ENCODE measurements at regions not wholly inside any gene's neighbourhood (a gene's known extent, or its start where the extent isn't known, plus 50 kb on each side); places are given as distances from the start of the nearest gene placed in this dataset.

DNA sequence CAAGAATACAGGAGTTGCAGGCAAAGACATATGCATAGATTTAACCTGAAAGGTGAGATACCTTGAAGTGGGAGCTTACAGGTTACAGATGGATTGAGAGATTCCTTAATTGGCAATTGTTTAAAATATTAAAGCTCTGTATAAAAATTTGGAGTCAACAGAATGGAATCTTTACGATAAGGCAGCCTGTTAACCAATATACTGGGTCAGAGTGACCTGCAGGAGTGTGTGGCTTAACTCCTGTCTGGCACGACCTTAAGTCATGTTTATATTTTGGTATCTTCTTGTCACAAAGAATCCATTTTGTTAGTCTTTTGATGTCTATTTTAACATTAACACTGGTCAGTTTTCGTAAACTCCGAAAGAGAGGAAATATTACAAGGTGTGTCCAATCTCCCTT lies 1058.2 kb upstream of the CRIM1 start:
- H3K9me3 ChIP-seq (replicated peaks; ENCODE audit: control insufficient read depth, insufficient read depth, low read length), result no peaks in the 10 kb centered on the region
- no peaks in the 10 kb centered on the region for H3K79me2 ChIP-seq (ENCODE audit: control insufficient read depth, insufficient read depth, low read length)
- BruUV-seq (replicated peaks), result no TSS peak
- no peaks in the 10 kb centered on the region for H3K4me1 ChIP-seq (ENCODE audit: control insufficient read depth, insufficient read depth, low read length)
- H4K20me1 ChIP-seq (ENCODE audit: control insufficient read depth, insufficient read depth), result no peaks in the 10 kb centered on the region
- WGBS (ENCODE audit: insufficient coverage, insufficient replicate concordance, low lambda C conversion rate, missing lambda C conversion rate), result 33% methylated on average over 4 of the region's 4 CpGs
- H2AFZ ChIP-seq (ENCODE audit: control insufficient read depth, low read depth, low read length), result no peak overlapping the region
- intact Hi-C loops (cut with micrococcal nuclease; ENCODE audit: unreplicated experiment), result no loop called here
- H3K27ac ChIP-seq (ENCODE audit: control insufficient read depth, insufficient read depth), result no peak overlapping the region
- in situ Hi-C loops (cut with MboI), result no loop called here
- no peak overlapping the region for H3K9ac ChIP-seq (ENCODE audit: control insufficient read depth, insufficient read depth, low read length)
- no peaks in the 10 kb centered on the region for H3K36me3 ChIP-seq (ENCODE audit: control insufficient read depth in 2 of 2, insufficient read depth in 2 of 2, low read length in 1 of 2)
- SMC1A ChIA-PET (ENCODE audit: uncharacterized antibody, unreplicated experiment), result no interaction called here
- H3K27me3 ChIP-seq (replicated peaks in 1 of 2; ENCODE audit: control insufficient read depth in 2 of 2, insufficient read depth in 2 of 2, low read length in 1 of 2), result no peaks in the 10 kb centered on the region
- RAD21 ChIA-PET (ENCODE audit: unreplicated experiment), result no interaction called here
- no peak overlapping the region for H3K4me3 ChIP-seq
- POLR2A ChIA-PET, result interaction anchor here (0.6 kb wide), 1 partner anchor 24 kb away, joined by 3 read pairs; no protein-coding TSS in a partner anchor
- FAIRE-seq, result no peak
- CTCF ChIA-PET, result no interaction called here
- no peak for DNase-seq (ENCODE audit: low read depth, low spot score)
- no peak for TF ChIP-seq NFYB (IDR thresholded peaks at IDR 0.05; ENCODE audit: insufficient read depth, low read depth, low read length)
- no peak for TF ChIP-seq RELB (IDR thresholded peaks at IDR 0.05; ENCODE audit: low read depth)
- no peak for TF ChIP-seq ZNF274 (IDR thresholded peaks at IDR 0.05; ENCODE audit: insufficient read depth, insufficient read length)
- TF ChIP-seq POLR2AphosphoS5 (IDR thresholded peaks at IDR 0.05; ENCODE audit: low read length), result no peak
- no peak for TF ChIP-seq FOXK2 (IDR thresholded peaks at IDR 0.05)
- TF ChIP-seq FOS (IDR thresholded peaks at IDR 0.05; ENCODE audit: borderline replicate concordance, extremely low read depth, insufficient read length), result no peak
- TF ChIP-seq HDGF (IDR thresholded peaks at IDR 0.05), result no peak
- TF ChIP-seq BACH1 (IDR thresholded peaks at IDR 0.05; ENCODE audit: borderline replicate concordance), result no peak
- TF ChIP-seq, protein P1, sequence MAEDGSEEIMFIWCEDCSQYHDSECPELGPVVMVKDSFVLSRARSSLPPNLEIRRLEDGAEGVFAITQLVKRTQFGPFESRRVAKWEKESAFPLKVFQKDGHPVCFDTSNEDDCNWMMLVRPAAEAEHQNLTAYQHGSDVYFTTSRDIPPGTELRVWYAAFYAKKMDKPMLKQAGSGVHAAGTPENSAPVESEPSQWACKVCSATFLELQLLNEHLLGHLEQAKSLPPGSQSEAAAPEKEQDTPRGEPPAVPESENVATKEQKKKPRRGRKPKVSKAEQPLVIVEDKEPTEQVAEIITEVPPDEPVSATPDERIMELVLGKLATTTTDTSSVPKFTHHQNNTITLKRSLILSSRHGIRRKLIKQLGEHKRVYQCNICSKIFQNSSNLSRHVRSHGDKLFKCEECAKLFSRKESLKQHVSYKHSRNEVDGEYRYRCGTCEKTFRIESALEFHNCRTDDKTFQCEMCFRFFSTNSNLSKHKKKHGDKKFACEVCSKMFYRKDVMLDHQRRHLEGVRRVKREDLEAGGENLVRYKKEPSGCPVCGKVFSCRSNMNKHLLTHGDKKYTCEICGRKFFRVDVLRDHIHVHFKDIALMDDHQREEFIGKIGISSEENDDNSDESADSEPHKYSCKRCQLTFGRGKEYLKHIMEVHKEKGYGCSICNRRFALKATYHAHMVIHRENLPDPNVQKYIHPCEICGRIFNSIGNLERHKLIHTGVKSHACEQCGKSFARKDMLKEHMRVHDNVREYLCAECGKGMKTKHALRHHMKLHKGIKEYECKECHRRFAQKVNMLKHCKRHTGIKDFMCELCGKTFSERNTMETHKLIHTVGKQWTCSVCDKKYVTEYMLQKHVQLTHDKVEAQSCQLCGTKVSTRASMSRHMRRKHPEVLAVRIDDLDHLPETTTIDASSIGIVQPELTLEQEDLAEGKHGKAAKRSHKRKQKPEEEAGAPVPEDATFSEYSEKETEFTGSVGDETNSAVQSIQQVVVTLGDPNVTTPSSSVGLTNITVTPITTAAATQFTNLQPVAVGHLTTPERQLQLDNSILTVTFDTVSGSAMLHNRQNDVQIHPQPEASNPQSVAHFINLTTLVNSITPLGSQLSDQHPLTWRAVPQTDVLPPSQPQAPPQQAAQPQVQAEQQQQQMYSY (CRISPR knock-in tag; IDR thresholded peaks at IDR 0.05), result no peak
- TF ChIP-seq REST (IDR thresholded peaks at IDR 0.05; ENCODE audit: low read depth, low read length), result no peak
- TF ChIP-seq SPI1 (IDR thresholded peaks at IDR 0.05; ENCODE audit: borderline replicate concordance, insufficient read depth, low read depth, low read length), result no peak
- no peak for TF ChIP-seq STAT3 (IDR thresholded peaks at IDR 0.05; ENCODE audit: low read depth, low read length)
- no peak for TF ChIP-seq CHD4 (IDR thresholded peaks at IDR 0.05)
- TF ChIP-seq MXI1 (IDR thresholded peaks at IDR 0.05; ENCODE audit: low read depth, low read length), result no peak
- no peak for TF ChIP-seq ESRRA (IDR thresholded peaks at IDR 0.05; ENCODE audit: low read length)
- ATAC-seq, result no peak
- no peak overlapping the region for H3K4me2 ChIP-seq (ENCODE audit: control insufficient read depth, insufficient read depth)

Data from GM12878 (cell line).